ENCODE measurements at regions not wholly inside any gene's neighbourhood (a gene's known extent, or its start where the extent isn't known, plus 50 kb on each side); places are given as distances from the start of the nearest gene placed in this dataset.

DNA sequence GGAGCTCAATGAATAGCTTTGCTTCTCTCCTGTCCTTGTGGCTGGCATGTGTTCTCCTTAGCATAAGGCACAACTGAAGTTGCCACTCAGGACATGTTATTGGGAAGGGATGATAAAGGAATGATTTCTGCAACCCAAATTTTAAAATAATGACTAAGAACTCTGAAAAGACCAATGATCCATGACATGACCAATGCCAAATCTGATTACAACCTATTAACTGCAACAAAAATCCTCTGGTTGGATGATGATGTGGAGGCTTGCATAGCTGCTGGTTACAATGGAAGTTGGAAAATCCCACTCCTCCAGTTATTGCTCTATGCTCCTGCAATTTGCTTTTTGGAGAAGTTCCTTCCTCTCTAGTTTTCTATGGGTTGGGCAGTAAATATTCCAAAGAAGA, 63.4 kb upstream of the FBXL4 start:
- TF ChIP-seq ELF1 (IDR thresholded peaks at IDR 0.05; ENCODE audit: borderline replicate concordance, low read depth) (no peak), POLR2A (IDR thresholded peaks at IDR 0.05; ENCODE audit: borderline replicate concordance, extremely low read depth, insufficient read depth, insufficient read length) (no peak), YY1 (IDR thresholded peaks at IDR 0.05; ENCODE audit: extremely low read depth, insufficient replicate concordance, low read depth, low read length) (no peak)
- TF ChIP-seq, protein P1, sequence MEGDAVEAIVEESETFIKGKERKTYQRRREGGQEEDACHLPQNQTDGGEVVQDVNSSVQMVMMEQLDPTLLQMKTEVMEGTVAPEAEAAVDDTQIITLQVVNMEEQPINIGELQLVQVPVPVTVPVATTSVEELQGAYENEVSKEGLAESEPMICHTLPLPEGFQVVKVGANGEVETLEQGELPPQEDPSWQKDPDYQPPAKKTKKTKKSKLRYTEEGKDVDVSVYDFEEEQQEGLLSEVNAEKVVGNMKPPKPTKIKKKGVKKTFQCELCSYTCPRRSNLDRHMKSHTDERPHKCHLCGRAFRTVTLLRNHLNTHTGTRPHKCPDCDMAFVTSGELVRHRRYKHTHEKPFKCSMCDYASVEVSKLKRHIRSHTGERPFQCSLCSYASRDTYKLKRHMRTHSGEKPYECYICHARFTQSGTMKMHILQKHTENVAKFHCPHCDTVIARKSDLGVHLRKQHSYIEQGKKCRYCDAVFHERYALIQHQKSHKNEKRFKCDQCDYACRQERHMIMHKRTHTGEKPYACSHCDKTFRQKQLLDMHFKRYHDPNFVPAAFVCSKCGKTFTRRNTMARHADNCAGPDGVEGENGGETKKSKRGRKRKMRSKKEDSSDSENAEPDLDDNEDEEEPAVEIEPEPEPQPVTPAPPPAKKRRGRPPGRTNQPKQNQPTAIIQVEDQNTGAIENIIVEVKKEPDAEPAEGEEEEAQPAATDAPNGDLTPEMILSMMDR (IDR thresholded peaks at IDR 0.05 in 2 of 3, conservative IDR thresholded peaks at IDR 0.05 in 1 of 3; ENCODE audit: borderline replicate concordance in 1 of 3, insufficient read depth in 1 of 3, low read depth in 2 of 3, low read length in 2 of 3): no peak
- TF ChIP-seq, protein P2, sequence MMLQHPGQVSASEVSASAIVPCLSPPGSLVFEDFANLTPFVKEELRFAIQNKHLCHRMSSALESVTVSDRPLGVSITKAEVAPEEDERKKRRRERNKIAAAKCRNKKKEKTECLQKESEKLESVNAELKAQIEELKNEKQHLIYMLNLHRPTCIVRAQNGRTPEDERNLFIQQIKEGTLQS (IDR thresholded peaks at IDR 0.05): no peak

Measured in HCT116 (cell line).